H1 (cell line): ENCODE measurements at regions not wholly inside any gene's neighbourhood (a gene's known extent, or its start where the extent isn't known, plus 50 kb on each side); places are given as distances from the start of the nearest gene placed in this dataset.

Experiments
- CTCF ChIA-PET: fragments of 300-600 bp; sonication (Branson Sonifier 250); formaldehyde crosslinking; loops from one replicate; lab custom pipeline; 2021; ENCODE audit not compliant: partially characterized antibody; lab: Charles Lee
- POLR2A ChIA-PET: fragments of 300-600 bp; sonication (Branson Sonifier 250); formaldehyde crosslinking; loops from one replicate; lab custom pipeline; 2021; ENCODE audit warnings: inconsistent platforms; ENCODE audit not compliant: partially characterized antibody; lab: Charles Lee
- DNase-seq, 2 experiments: peaks; one replicate each; pipeline versions ENCODE4 v3.0.0 to v3.0.0-alpha.2; 2010 to 2022; ENCODE audit warnings: low spot score in 2 of 2, low read depth in 1 of 2, mixed read lengths in 1 of 2
- FAIRE-seq: peaks from 2 replicates; lab custom pipeline; 2011; peaks lifted over from hg19 to GRCh38; lab: Jason Lieb, UNC
- H2AFZ ChIP-seq: 2 replicates; pipeline ENCODE4 v1.8.1; 2012; ENCODE audit warnings: low read length, inconsistent platforms
- H2AK5ac ChIP-seq: 2 replicates; pipeline ENCODE4 v1.6.1; 2013; ENCODE audit warnings: low read depth, low read length
- H2BK120ac ChIP-seq: replicated peaks from 2 replicates; pipeline ENCODE3; 2013; ENCODE audit warnings: low read depth, low read length, inconsistent platforms
- H2BK12ac ChIP-seq: 2 replicates; pipeline ENCODE4 v1.6.1; 2013; ENCODE audit warnings: low read depth, low read length
- H2BK15ac ChIP-seq: 2 replicates; pipeline ENCODE4 v1.6.1; 2013; ENCODE audit warnings: low read length
- H2BK20ac ChIP-seq: 2 replicates; pipeline ENCODE4 v1.6.1; 2013; ENCODE audit warnings: low read length
- H2BK5ac ChIP-seq: 2 replicates; pipeline ENCODE4 v1.6.1; 2013; ENCODE audit warnings: low read depth, low read length
- H3K14ac ChIP-seq: 2 replicates; pipeline ENCODE4 v1.6.1; 2013; ENCODE audit warnings: inconsistent platforms; ENCODE audit not compliant: insufficient read length
- H3K18ac ChIP-seq: 2 replicates; pipeline ENCODE4 v1.6.1; 2013; ENCODE audit warnings: low read length; ENCODE audit errors: extremely low read depth
- H3K23ac ChIP-seq: 2 replicates; pipeline ENCODE4 v1.6.1; 2013; ENCODE audit warnings: inconsistent platforms; ENCODE audit not compliant: insufficient read length
- H3K23me2 ChIP-seq: 2 replicates; pipeline ENCODE4 v1.6.1; 2013; ENCODE audit warnings: low read depth, low read length
- H3K27ac ChIP-seq: 2 replicates; pipeline ENCODE4 v1.6.1; 2011; ENCODE audit warnings: low read depth, low read length, inconsistent platforms
- H3K27me3 ChIP-seq, 4 experiments: replicated peaks in 1 of 4; 1 replicate in 1 of 4; 2 replicates in 3 of 4; pipeline versions ENCODE4 v1.6.1 to v1.8.1; 2011 to 2013; ENCODE audit warnings: low read length in 3 of 4, mild to moderate bottlenecking in 3 of 4, inconsistent platforms in 2 of 4, mixed read lengths in 2 of 4, moderate library complexity in 1 of 4; ENCODE audit not compliant: control insufficient read depth in 3 of 4, insufficient read depth in 3 of 4; ENCODE audit errors: extremely low read depth in 1 of 4
- H3K36me3 ChIP-seq, 4 experiments: 2 replicates each; pipeline versions ENCODE4 v1.6.1 to v1.8.1; 2011 to 2013; ENCODE audit warnings: mild to moderate bottlenecking in 4 of 4, low read length in 3 of 4, moderate library complexity in 2 of 4, control low read depth in 1 of 4, inconsistent platforms in 1 of 4; ENCODE audit not compliant: insufficient read depth in 4 of 4, control insufficient read depth in 2 of 4
- H3K4ac ChIP-seq: replicated peaks from 2 replicates; pipeline ENCODE3; 2013; ENCODE audit warnings: low read length, low read depth, mixed read lengths, inconsistent platforms; ENCODE audit not compliant: insufficient read length
- H3K4me1 ChIP-seq, 4 experiments: replicated peaks in 1 of 4; 1 replicate in 1 of 4; 2 replicates in 3 of 4; pipeline versions ENCODE4 v1.6.1 to v1.8.1; 2011 to 2013; ENCODE audit warnings: low read length in 3 of 4, inconsistent platforms in 2 of 4, mixed read lengths in 1 of 4; ENCODE audit not compliant: insufficient read depth in 4 of 4, control insufficient read depth in 3 of 4
- H3K4me2 ChIP-seq, 2 experiments: 2 replicates each; pipeline versions ENCODE4 v1.6.1 to v1.8.1; 2011 to 2013; ENCODE audit warnings: low read depth in 2 of 2, low read length in 2 of 2, control low read depth in 1 of 2, inconsistent platforms in 1 of 2, mild to moderate bottlenecking in 1 of 2; ENCODE audit not compliant: insufficient read depth in 1 of 2
- H3K4me3 ChIP-seq, 4 experiments: fragments of 200-600, 300-600 bp in 1 of 4; sonication (generic), shearing (Covaris generic), sonication (Bioruptor Twin) in 1 of 4; 2 replicates each; pipeline versions ENCODE4 v1.5.1 to v1.8.1; 2011 to 2016; ENCODE audit warnings: low read length in 4 of 4, low read depth in 3 of 4, control low read depth in 2 of 4, inconsistent platforms in 2 of 4, mild to moderate bottlenecking in 2 of 4, mixed read lengths in 1 of 4, moderate library complexity in 1 of 4; ENCODE audit not compliant: insufficient read depth in 2 of 4; ENCODE audit errors: extremely low read depth in 1 of 4
- H3K56ac ChIP-seq: replicated peaks from 2 replicates; pipeline ENCODE3; 2013; ENCODE audit warnings: low read depth, mild to moderate bottlenecking, mixed read lengths, low read length, inconsistent platforms; ENCODE audit not compliant: insufficient read length
- H3K79me1 ChIP-seq: 2 replicates; pipeline ENCODE4 v1.6.1; 2013; ENCODE audit warnings: low read depth, low read length, control low read depth
- H3K79me2 ChIP-seq, 2 experiments: 2 replicates each; pipeline versions ENCODE4 v1.6.1 to v1.8.1; 2012 to 2013; ENCODE audit warnings: low read length in 2 of 2, mild to moderate bottlenecking in 2 of 2, inconsistent platforms in 1 of 2; ENCODE audit not compliant: insufficient read depth in 2 of 2, control insufficient read depth in 1 of 2
- H3K9ac ChIP-seq, 4 experiments: replicated peaks in 1 of 4; 1 replicate in 1 of 4; 2 replicates in 3 of 4; pipeline versions ENCODE4 v1.6.1 to v1.8.1; 2011 to 2013; ENCODE audit warnings: low read depth in 3 of 4, low read length in 3 of 4, control low read depth in 2 of 4, mild to moderate bottlenecking in 2 of 4, moderate library complexity in 2 of 4, inconsistent platforms in 1 of 4; ENCODE audit errors: extremely low read depth in 1 of 4
- H3K9me3 ChIP-seq, 2 experiments: 2 replicates each; pipeline versions ENCODE4 v1.6.1 to v1.8.1; 2012 to 2013; ENCODE audit warnings: mild to moderate bottlenecking in 2 of 2, moderate library complexity in 2 of 2, control low read depth in 1 of 2, inconsistent platforms in 1 of 2, low read depth in 1 of 2, low read length in 1 of 2, mixed read lengths in 1 of 2; ENCODE audit not compliant: insufficient read depth in 2 of 2
- H4K20me1 ChIP-seq, 2 experiments: replicated peaks in 1 of 2; 2 replicates each; pipeline versions ENCODE3 to v1.8.1; 2011 to 2013; ENCODE audit warnings: inconsistent platforms in 2 of 2, low read length in 2 of 2, mild to moderate bottlenecking in 1 of 2; ENCODE audit not compliant: insufficient read depth in 2 of 2, control insufficient read depth in 1 of 2
- H4K5ac ChIP-seq: 2 replicates; pipeline ENCODE4 v1.6.1; 2013; ENCODE audit warnings: low read length, low read depth, mixed read lengths, inconsistent platforms; ENCODE audit not compliant: insufficient read length
- H4K8ac ChIP-seq: 2 replicates; pipeline ENCODE4 v1.8.0; 2013; ENCODE audit warnings: mild to moderate bottlenecking, moderate library complexity, low read length, inconsistent platforms; ENCODE audit not compliant: insufficient read depth; ENCODE audit errors: extremely low read depth
- H4K91ac ChIP-seq: replicated peaks from 2 replicates; pipeline ENCODE3; 2013; ENCODE audit warnings: low read length, mixed read lengths, inconsistent platforms; ENCODE audit not compliant: insufficient read length
- ASH2L ChIP-seq: fragments of 200-600, 300-600 bp; sonication (generic); IDR thresholded peaks from one replicate; pipeline ENCODE4 v1.7.1; 2017; ENCODE audit warnings: low read length
- BRCA1 ChIP-seq: IDR thresholded peaks from 2 replicates; pipeline ENCODE4 v1.6.1; 2012; ENCODE audit warnings: low read depth, low read length, improper control_type of control experiment
- GABPA ChIP-seq: IDR thresholded peaks from 2 replicates; pipeline ENCODE4 v1.6.1; 2011; ENCODE audit warnings: mild to moderate bottlenecking, low read length, moderate library complexity, borderline replicate concordance; ENCODE audit not compliant: insufficient read depth
- GTF2F1 ChIP-seq: IDR thresholded peaks from 2 replicates; pipeline ENCODE4 v1.6.1; 2012; ENCODE audit warnings: low read depth, low read length, improper control_type of control experiment, borderline replicate concordance
- JUND ChIP-seq: IDR thresholded peaks from 2 replicates; pipeline ENCODE4 v1.6.1; 2011; ENCODE audit warnings: mild to moderate bottlenecking, improper control_type of control experiment, low read length
- KDM1A ChIP-seq: fragments of 200-600, 300-600 bp; sonication (generic); IDR thresholded peaks from 2 replicates; pipeline ENCODE4 v1.7.1; 2016; ENCODE audit warnings: mild to moderate bottlenecking, low read length, borderline replicate concordance
- KDM5A ChIP-seq: fragments of 200-600 bp; IDR thresholded peaks from 2 replicates; pipeline ENCODE4 v1.7.1; 2012; ENCODE audit warnings: mild to moderate bottlenecking, low read length, inconsistent platforms, mixed read lengths
- NRF1 ChIP-seq: IDR thresholded peaks from 2 replicates; pipeline ENCODE4 v1.6.1; 2011; ENCODE audit warnings: mild to moderate bottlenecking, low read depth, low read length, improper control_type of control experiment
- PHF8 ChIP-seq: fragments of 200-600 bp; sonication (generic); conservative IDR thresholded peaks from 2 replicates; pipeline ENCODE4 v1.7.1; 2012; ENCODE audit warnings: low read depth, mild to moderate bottlenecking, inconsistent platforms, low read length, moderate library complexity
- POLR2A ChIP-seq, 2 experiments: IDR thresholded peaks; 1 replicate in 1 of 2; 2 replicates in 1 of 2; pipeline ENCODE4 v1.6.1; 2011; ENCODE audit warnings: low read depth in 2 of 2, low read length in 2 of 2, mild to moderate bottlenecking in 2 of 2; ENCODE audit errors: control extremely low read depth in 1 of 2
- SIRT6 ChIP-seq: IDR thresholded peaks from one replicate; pipeline ENCODE4 v1.7.1; 2012; ENCODE audit warnings: low read length, inconsistent platforms
- SP4 ChIP-seq: IDR thresholded peaks from 2 replicates; pipeline ENCODE4 v1.6.1; 2012; ENCODE audit warnings: low read length, inconsistent platforms
- SUZ12 ChIP-seq: fragments of 200-600 bp; sonication (generic); IDR thresholded peaks from 2 replicates; pipeline ENCODE4 v1.6.1; 2012; ENCODE audit warnings: mild to moderate bottlenecking, inconsistent platforms, low read length, moderate library complexity, mixed read lengths
- YY1 ChIP-seq: IDR thresholded peaks from 2 replicates; pipeline ENCODE4 v1.6.1; 2011; ENCODE audit warnings: low read depth, mild to moderate bottlenecking, low read length
- WGBS, 2 experiments: shearing (Covaris generic) in 1 of 2; methylation state at CpG; one replicate each; pipeline versions ENCODE4 v1.1.6 to v1.1.7; 2013 to 2015; ENCODE audit warnings: low lambda C conversion rate in 2 of 2, mixed read lengths in 2 of 2, inconsistent platforms in 1 of 2, low coverage in 1 of 2, missing lambda C conversion rate in 1 of 2; ENCODE audit not compliant: insufficient replicate concordance in 2 of 2, insufficient coverage in 1 of 2, insufficient read length in 1 of 2; ENCODE audit errors: extremely low coverage in 1 of 2, missing lambda C conversion rate in 1 of 2; 5-methylcytosine and 5-hydroxymethylcytosine counted together
- TF ChIP-seq, protein P1 (sequence below): IDR thresholded peaks from 2 replicates; pipeline ENCODE4 v1.6.1; 2012; ENCODE audit warnings: low read length, inconsistent platforms

DNA sequence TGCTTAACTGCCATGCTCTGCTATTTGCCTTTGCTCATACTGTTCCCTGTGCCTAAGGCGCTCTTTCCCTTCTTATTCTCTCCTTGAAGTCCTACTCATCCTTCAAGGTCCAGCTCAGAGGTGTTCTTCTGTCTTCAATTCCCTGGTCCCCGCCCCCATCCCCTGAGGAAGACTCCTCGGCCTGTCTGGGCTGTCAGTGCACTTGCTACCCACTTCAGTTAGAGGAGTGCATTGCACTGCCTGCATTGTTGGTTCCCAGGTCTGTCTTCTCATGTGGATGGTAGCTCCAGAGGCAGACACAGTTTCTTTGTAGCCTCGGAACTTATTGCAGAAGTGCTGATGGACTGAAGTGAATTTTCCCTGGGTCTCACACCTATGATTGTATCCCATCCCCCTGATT lies 194.0 kb downstream of the C1orf94 start:
- Histone ChIP-seq H3K23me2 (no peaks in the 10 kb centered on the region), H3K4ac (no peak overlapping the region), H4K5ac (no peak overlapping the region), H3K56ac (no peak overlapping the region), H4K91ac (no peak overlapping the region), H3K36me3 (no peaks in the 10 kb centered on the region), H3K4me1 (no peaks in the 10 kb centered on the region), H3K18ac (no peak overlapping the region), H2AFZ (no peak overlapping the region), H3K4me3 (no peak overlapping the region), H3K4me2 (no peak overlapping the region), H4K20me1 (no peaks in the 10 kb centered on the region), H3K27me3 (no peaks in the 10 kb centered on the region; a peak in 3 of 7 replicates), H2BK12ac (no peak overlapping the region), H2BK15ac (no peak overlapping the region), H3K27ac (no peak overlapping the region), H3K79me1 (no peaks in the 10 kb centered on the region), H3K14ac (no peak overlapping the region), H3K23ac (no peak overlapping the region), H2BK120ac (no peak overlapping the region), H3K9ac (no peak overlapping the region), H2BK20ac (no peak overlapping the region), H4K8ac (no peak overlapping the region)
- no peak for FAIRE-seq
- ChIA-PET POLR2A (interaction anchor here (1.7 kb wide), 1 partner anchor 11 kb away, joined by 3 read pairs; no protein-coding TSS in a partner anchor), CTCF (interaction anchor here (0.6 to 1.5 kb wide), 6 partner anchors 10 to 476 kb away, joined by 3 read pairs; no protein-coding TSS in a partner anchor)
- DNase-seq = peak in 1 of 2 experiments; percentile 28
- WGBS, 2 experiments = 84% methylated on average over 4 of the region's 4 CpGs; no CpG with 5 or more reads in 1 of the 2 experiments
- TF ChIP-seq GTF2F1 (no peak), KDM5A (no peak), SP4 (no peak), PHF8 (no peak), ASH2L (no peak), SIRT6 (no peak), JUND (no peak), GABPA (no peak), BRCA1 (no peak), NRF1 (no peak), POLR2A (IDR thresholded peaks at IDR 0.05; ENCODE audit: control extremely low read depth in 1 of 2, low read depth in 2 of 2, low read length in 2 of 2) (no peak), KDM1A (no peak), SUZ12 (no peak), YY1 (no peak)
- TF ChIP-seq, protein P1, sequence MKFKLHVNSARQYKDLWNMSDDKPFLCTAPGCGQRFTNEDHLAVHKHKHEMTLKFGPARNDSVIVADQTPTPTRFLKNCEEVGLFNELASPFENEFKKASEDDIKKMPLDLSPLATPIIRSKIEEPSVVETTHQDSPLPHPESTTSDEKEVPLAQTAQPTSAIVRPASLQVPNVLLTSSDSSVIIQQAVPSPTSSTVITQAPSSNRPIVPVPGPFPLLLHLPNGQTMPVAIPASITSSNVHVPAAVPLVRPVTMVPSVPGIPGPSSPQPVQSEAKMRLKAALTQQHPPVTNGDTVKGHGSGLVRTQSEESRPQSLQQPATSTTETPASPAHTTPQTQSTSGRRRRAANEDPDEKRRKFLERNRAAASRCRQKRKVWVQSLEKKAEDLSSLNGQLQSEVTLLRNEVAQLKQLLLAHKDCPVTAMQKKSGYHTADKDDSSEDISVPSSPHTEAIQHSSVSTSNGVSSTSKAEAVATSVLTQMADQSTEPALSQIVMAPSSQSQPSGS = no peak
- TF ChIP-seq, all 59 proteins: peak for 0
- no peak overlapping the region for H2BK5ac ChIP-seq
- no peaks in the 10 kb centered on the region for H3K79me2 ChIP-seq
- no peak overlapping the region for H2AK5ac ChIP-seq
- no peaks in the 10 kb centered on the region for H3K9me3 ChIP-seq
